HepG2 (cell line): ENCODE measurements at regions not wholly inside any gene's neighbourhood (a gene's known extent, or its start where the extent isn't known, plus 50 kb on each side); places are given as distances from the start of the nearest gene placed in this dataset.

Source experiments
- ATAC-seq: fragments of 200-7000 bp; cut with Tn5 transposase; 3 replicates; pipeline ENCODE4 v1.9.1; 2020; ENCODE audit warnings: mild to moderate bottlenecking, moderate library complexity
- BruUV-seq: library from RNA; stranded (reverse); fragments of 400-500 nt; replicated peaks from 2 replicates; lab custom pipeline; 2021; lab: Mats Ljungman, UMichigan
- CTCF ChIA-PET: fragments of 300-600 bp; formaldehyde crosslinking; extraction: SDS; loops from one replicate; lab custom pipeline; 2021; ENCODE audit warnings: low total read pairs, inconsistent platforms, low intra/inter-chr PET ratio; lab: Yijun Ruan, JAX
- POLR2A ChIA-PET: fragments of 350-600 bp; sonication (Branson Sonifier 250); formaldehyde crosslinking; loops from one replicate; lab custom pipeline; 2020; ENCODE audit warnings: antibody characterized with exemption, inconsistent platforms; lab: Yijun Ruan, JAX
- DNase-seq: peaks from one replicate; pipeline ENCODE4 v3.0.0-alpha.2; 2015; ENCODE audit warnings: low spot score
- FAIRE-seq: peaks from 3 replicates; lab custom pipeline; 2011; peaks lifted over from hg19 to GRCh38; lab: Jason Lieb, UNC
- H2AFZ ChIP-seq: one replicate; pipeline ENCODE4 v1.6.1; 2011; ENCODE audit warnings: low read length, inconsistent platforms
- H3K27ac ChIP-seq: fragments of 300-600 bp; 3 replicates; pipeline ENCODE4 v1.8.0; 2011; ENCODE audit warnings: mixed run types, mild to moderate bottlenecking, mixed read lengths, low read length, inconsistent platforms; ENCODE audit not compliant: insufficient read depth; ENCODE audit errors: extremely low read length
- H3K27me3 ChIP-seq, 2 experiments: fragments of 200-600 bp in 1 of 2; 2 replicates in 1 of 2; 3 replicates in 1 of 2; pipeline versions ENCODE4 v1.6.0 to v1.8.0; 2011; ENCODE audit warnings: low read length in 2 of 2, mild to moderate bottlenecking in 2 of 2, moderate library complexity in 2 of 2, inconsistent platforms in 1 of 2; ENCODE audit not compliant: insufficient read depth in 2 of 2, control insufficient read depth in 1 of 2
- H3K36me3 ChIP-seq, 2 experiments: fragments of 200-600 bp in 1 of 2; replicated peaks in 1 of 2; 2 replicates in 1 of 2; 3 replicates in 1 of 2; pipeline versions ENCODE4 v1.5.1 to v1.8.0; 2011; ENCODE audit warnings: low read length in 2 of 2, inconsistent platforms in 1 of 2; ENCODE audit not compliant: insufficient read depth in 2 of 2, control insufficient read depth in 1 of 2
- H3K4me1 ChIP-seq: 2 replicates; pipeline ENCODE4 v1.5.1; 2012; ENCODE audit warnings: low read length, inconsistent platforms; ENCODE audit not compliant: insufficient read depth
- H3K4me2 ChIP-seq: 2 replicates; pipeline ENCODE4 v1.6.0; 2011; ENCODE audit warnings: low read depth, low read length, inconsistent platforms
- H3K4me3 ChIP-seq, 3 experiments: fragments of 200-600 bp in 1 of 3; sonication (generic), shearing (Covaris generic) in 1 of 3; replicated peaks in 1 of 3; 2 replicates each; pipeline ENCODE4 v1.5.1; 2011 to 2016; ENCODE audit warnings: low read length in 3 of 3, inconsistent platforms in 2 of 3, low read depth in 2 of 3, mild to moderate bottlenecking in 2 of 3, control low read depth in 1 of 3, mixed read lengths in 1 of 3; ENCODE audit not compliant: insufficient read depth in 1 of 3
- H3K79me2 ChIP-seq: one replicate; pipeline ENCODE4 v1.6.1; 2011; ENCODE audit warnings: low read length, inconsistent platforms; ENCODE audit not compliant: insufficient read depth
- H3K9ac ChIP-seq: 2 replicates; pipeline ENCODE4 v1.6.0; 2011; ENCODE audit warnings: mild to moderate bottlenecking, low read depth, low read length, inconsistent platforms; ENCODE audit not compliant: insufficient read depth
- H3K9me3 ChIP-seq: 2 replicates; pipeline ENCODE4 v1.5.1; 2012; ENCODE audit warnings: mild to moderate bottlenecking, low read length
- H4K20me1 ChIP-seq: 2 replicates; pipeline ENCODE4 v1.6.0; 2011; ENCODE audit warnings: inconsistent platforms, mild to moderate bottlenecking, low read length, moderate library complexity; ENCODE audit not compliant: insufficient read depth
- IKZF1 ChIP-seq: fragments of 450-650 bp; IDR thresholded peaks from 2 replicates; pipeline ENCODE4 v1.7.1; 2016
- NFE2L2 ChIP-seq: fragments of 150-350 bp; IDR thresholded peaks from 2 replicates; pipeline ENCODE4 v1.6.1; 2014; ENCODE audit warnings: low read length
- RBM39 ChIP-seq: fragments of 200-400 bp; formaldehyde crosslinking; IDR thresholded peaks from one replicate; pipeline ENCODE4 v1.6.1; 2018; ENCODE audit warnings: antibody characterized with exemption, mild to moderate bottlenecking, low read depth, low read length; ENCODE audit not compliant: poor library complexity, severe bottlenecking
- ZNF160 ChIP-seq: sonication (generic); formaldehyde crosslinking; IDR thresholded peaks from 2 replicates; pipeline ENCODE4 v1.8.0; 2022; ENCODE audit warnings: mild to moderate bottlenecking, inconsistent platforms, missing genetic modification reagents
- ZNF225 ChIP-seq: sonication (generic); formaldehyde crosslinking; IDR thresholded peaks from 2 replicates; pipeline ENCODE4 v1.4.0; 2020; ENCODE audit warnings: mild to moderate bottlenecking, missing genetic modification reagents
- ZNF296 ChIP-seq: sonication (generic); formaldehyde crosslinking; conservative IDR thresholded peaks from 2 replicates; pipeline ENCODE4 v1.5.0; 2020; ENCODE audit warnings: mild to moderate bottlenecking, missing genetic modification reagents
- ZNF713 ChIP-seq: sonication (generic); formaldehyde crosslinking; IDR thresholded peaks from 2 replicates; pipeline ENCODE4 v1.4.0; 2020; ENCODE audit warnings: mild to moderate bottlenecking, missing genetic modification reagents
- WGBS: methylation state at CpG from one replicate; pipeline ENCODE4 v1.1.6; 2017; ENCODE audit warnings: low lambda C conversion rate; 5-methylcytosine and 5-hydroxymethylcytosine counted together
- in situ Hi-C: cut with HindIII; loops from 2 replicates; pipeline ENCODE4 v1.10.0; 2017; ENCODE audit warnings: low pct_unique_long_range_greater_than_20kb; ENCODE audit not compliant: extremely low pct_ligation_motif_present
- intact Hi-C: fragments of 100-400 bp; cut with micrococcal nuclease; formaldehyde crosslinking; loops from one replicate; pipeline ENCODE4 v1.10.0; 2022; ENCODE audit not compliant: unreplicated experiment

DNA sequence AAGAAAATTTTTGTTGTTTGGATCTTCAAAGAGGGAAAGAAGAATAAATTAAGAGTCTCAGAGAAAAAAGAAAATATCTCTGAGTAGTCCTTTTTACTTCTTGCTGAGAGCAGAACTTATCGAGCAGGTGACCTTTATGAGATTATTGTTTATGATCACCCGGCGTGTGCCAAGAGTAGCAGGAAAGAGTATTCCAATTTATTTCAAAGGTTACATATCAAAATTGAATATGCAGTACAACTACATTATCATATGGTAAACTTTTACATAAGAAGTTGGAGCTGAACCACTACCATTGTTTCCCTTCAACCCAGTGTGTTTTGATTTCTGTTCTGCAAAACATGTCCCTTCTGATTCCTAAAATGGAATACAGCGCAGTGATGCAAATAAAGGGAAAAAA is 204.3 kb upstream of the SNX7 start:
- Histone ChIP-seq H3K4me1 (peaks cover 21% of the 10 kb centered on the region), H3K27ac (no peak overlapping the region), H4K20me1 (no peaks in the 10 kb centered on the region), H3K79me2 (no peaks in the 10 kb centered on the region), H3K4me3 (no peak overlapping the region), H3K4me2 (no peak overlapping the region), H3K9me3 (no peaks in the 10 kb centered on the region), H3K9ac (no peak overlapping the region), H3K27me3 (no peaks in the 10 kb centered on the region), H3K36me3 (no peaks in the 10 kb centered on the region), H2AFZ (no peak overlapping the region)
- FAIRE-seq (no peak), ATAC-seq (no peak), DNase-seq (no peak)
- intact Hi-C loops (no loop called here), in situ Hi-C loops (no loop called here)
- ChIA-PET CTCF (no interaction called here), POLR2A (no interaction called here)
- 82% methylated on average over 4 of the region's 4 CpGs for WGBS
- BruUV-seq = no TSS peak
- TF ChIP-seq ZNF225 (no peak), ZNF713 (CRISPR knock-in tag) (no peak), ZNF160 (CRISPR knock-in tag) (no peak), NFE2L2 (no peak), ZNF296 (CRISPR knock-in tag) (no peak)

DNA sequence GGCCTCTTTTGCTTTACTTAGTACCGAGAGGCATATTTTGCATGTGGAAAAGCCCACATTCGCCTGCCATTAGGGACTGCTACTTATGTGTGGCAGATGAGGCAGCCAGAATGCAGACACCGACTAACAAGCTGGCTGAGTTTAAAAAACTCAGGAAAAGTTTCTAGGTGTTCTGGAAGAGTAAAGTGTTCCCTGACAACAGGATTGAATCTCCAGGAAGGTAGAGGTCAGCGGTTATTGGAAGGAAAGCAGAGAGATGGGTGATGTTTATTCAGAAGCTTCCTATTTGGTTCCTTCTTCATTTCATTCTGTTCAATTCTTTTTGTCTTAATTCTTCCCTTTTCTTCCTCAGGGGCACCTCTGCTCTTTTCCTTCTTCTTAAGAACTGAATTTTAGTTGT is 206.9 kb upstream of the SNX7 start:
- Histone ChIP-seq H2AFZ (no peak overlapping the region), H3K36me3 (no peaks in the 10 kb centered on the region), H3K9me3 (no peaks in the 10 kb centered on the region), H4K20me1 (no peaks in the 10 kb centered on the region), H3K27me3 (no peaks in the 10 kb centered on the region), H3K4me1 (peaks cover 19% of the 10 kb centered on the region), H3K9ac (no peak overlapping the region)
- in situ Hi-C loops (no loop called here), intact Hi-C loops (no loop called here)
- no TSS peak for BruUV-seq
- CTCF ChIA-PET = no interaction called here
- no peak for FAIRE-seq
- WGBS = 26% methylated on average over 4 of the region's 4 CpGs
- TF ChIP-seq RBM39 (no peak), IKZF1 (no peak)
- TF ChIP-seq, all 625 proteins: peak for 0
- Histone ChIP-seq H3K4me3 (no peak overlapping the region), H3K79me2 (no peaks in the 10 kb centered on the region), H3K27ac (no peak overlapping the region), H3K4me2 (no peak overlapping the region)
- DNase-seq (no peak), ATAC-seq (no peak)
- POLR2A ChIA-PET = no interaction called here
